RPMI7951 (cell line): ENCODE measurements at regions not wholly inside any gene's neighbourhood (a gene's known extent, or its start where the extent isn't known, plus 50 kb on each side); places are given as distances from the start of the nearest gene placed in this dataset.
"Not testable (repeated sequence)": the region's sequence is repeated elsewhere in the genome, so short reads cannot be mapped to it uniquely, and the experiment has no call there.

ENCODE experiments used
- DNase-seq: peaks from one replicate; pipeline ENCODE4 v3.0.0-alpha.2; 2012; ENCODE audit warnings: low read depth

DNA sequence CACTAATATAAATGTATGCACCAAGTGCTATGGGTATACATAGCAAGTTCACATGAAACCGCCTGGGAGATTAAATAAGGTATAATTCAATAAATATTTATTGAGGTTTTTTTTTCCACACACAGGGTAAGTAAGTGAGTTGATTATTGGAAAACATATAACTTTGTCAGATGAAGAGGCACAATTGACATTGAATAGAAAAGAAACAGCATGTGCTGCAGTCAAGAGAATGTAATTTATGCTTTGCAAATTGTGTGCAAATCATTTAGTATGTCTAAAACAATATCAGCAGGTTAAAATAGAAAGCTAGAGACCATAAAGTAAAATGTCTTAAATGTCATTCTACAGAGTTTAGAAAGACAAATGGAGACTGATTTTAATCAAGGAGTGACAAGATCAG, 560.0 kb downstream of the AMY1C start:
- no peak for DNase-seq

DNA sequence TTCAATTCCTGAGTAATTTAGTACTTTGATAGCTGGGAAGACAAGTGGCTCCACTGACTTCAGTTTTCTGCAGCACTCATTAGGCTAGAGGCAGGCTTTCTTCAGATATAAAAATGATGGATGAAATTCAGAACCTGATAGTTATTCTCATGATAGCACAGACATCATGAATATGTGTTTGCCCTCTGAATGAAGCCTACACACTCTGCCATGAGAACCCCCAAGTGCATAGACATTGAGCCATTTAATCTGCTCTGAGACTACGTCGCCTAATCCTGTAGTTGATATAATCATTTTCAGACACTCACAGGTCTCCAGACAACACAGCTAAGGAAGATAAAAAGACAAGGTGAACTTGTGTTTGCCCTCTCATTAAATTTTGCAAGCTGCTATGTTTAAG, 566.1 kb downstream of the AMY1C start:
- no peak for DNase-seq

DNA sequence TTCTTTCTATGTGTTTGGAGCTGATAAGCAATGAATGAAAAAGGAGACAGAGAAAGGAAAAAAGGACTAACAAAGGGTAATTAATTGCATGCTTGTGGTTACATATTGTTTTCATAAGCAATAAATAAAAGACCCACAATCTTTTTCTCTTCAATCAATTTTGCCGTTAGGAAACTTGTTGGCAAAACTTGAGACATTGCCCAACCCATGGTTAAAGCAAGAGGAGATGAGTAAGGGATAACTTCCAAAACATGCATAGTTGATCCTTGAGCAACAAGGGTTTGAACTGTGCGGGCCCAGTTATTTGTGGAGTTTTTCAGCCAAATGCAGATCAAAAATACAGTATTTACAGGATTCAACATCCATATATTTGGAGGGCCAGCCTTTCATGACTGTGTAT, 572.4 kb downstream of the AMY1C start:
- DNase-seq: no peak

DNA sequence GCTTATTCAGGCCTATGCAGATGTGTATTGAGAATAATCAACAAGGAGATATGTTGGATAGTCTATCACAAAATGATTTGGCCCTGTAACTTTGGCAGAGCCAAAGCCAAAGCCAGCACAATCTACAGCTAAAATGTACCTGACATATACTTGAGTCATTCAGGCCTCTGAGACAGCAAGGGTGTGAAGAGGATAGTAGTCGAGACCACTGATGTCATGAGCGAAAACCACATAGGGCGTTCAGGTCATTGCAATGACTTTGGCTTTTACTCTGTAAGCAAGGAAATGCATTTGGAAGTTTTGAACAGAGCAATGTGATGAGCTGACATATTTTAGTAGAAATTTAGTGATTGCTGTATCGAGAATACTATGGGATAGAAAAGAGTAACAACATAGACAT, 579.6 kb downstream of the AMY1C start:
- DNase-seq: no peak

DNA sequence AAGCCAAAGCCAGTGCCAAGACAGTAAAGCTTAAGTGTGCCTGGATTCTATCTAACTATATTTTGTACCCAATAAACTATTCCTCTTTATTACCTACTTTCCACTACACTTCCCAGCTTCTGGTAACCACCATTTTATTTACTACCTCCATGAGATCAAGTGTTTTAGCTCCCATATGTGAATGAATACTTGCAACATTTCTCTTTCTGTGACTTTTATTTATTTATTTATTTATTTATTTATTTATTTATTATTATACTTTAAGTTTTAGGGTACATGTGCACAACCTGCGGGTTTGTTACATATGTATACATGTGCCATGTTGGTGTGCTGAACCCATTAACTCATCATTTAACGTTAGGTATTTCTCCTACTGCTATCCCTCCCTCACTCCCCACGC, 582.1 kb downstream of the AMY1C start:
- no peak for DNase-seq

DNA sequence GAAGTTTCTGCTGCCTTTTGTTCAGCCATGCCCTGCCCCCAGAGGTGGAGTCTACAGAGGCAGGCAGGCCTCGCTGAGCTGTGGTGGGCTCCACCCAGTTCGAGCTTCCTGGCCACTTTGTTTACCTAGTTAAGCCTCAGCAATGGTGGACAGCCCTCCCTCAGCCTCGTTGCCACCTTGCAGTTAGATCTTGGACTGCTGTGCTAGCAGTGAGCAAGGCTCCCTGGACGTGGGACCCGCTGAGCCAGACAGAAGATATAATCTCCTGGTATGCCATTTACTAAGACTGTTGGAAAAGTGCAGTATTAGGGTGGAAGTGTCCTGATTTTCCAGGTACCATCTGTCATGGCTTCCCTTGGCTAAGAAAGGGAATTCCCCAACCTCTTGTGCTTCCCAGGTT, 588.2 kb downstream of the AMY1C start:
- not testable (repeated sequence) for DNase-seq

DNA sequence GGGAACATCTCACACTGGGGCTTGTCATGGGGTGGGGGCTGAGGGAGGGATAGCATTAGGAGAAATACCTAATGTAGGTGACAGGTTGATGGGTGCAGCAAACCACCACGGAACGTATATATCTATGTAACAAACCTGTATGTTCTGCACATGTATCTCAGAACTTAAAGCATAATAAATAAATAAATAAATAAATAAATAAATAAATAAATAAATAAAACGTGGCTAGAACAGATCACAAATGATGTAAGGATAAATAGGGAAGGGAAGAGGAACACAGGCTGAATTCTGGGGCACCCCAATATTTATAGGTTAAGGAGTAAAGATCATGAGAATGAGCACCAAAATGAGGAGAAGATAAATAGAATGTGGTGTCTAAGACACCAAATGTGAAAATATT, 592.2 kb downstream of the AMY1C start:
- DNase-seq: no peak

DNA sequence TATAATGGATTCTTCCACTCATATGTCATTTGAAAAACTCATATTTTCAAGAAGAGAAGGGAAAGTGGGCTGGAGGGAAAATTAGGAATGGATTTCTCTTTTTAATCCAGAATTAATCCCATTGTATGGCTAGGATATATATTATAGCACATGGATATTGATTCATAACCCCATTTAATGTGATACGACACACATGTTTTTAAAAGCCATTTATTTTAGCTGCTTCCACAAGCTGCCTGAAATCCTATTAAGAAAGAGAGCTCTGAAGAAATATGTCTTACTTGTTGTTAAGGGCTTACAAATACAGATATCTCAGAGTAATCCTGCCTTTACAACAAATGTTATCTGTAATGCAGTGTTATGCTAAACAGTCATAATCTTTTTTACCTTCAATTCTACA, 598.6 kb downstream of the AMY1C start:
- no peak for DNase-seq

DNA sequence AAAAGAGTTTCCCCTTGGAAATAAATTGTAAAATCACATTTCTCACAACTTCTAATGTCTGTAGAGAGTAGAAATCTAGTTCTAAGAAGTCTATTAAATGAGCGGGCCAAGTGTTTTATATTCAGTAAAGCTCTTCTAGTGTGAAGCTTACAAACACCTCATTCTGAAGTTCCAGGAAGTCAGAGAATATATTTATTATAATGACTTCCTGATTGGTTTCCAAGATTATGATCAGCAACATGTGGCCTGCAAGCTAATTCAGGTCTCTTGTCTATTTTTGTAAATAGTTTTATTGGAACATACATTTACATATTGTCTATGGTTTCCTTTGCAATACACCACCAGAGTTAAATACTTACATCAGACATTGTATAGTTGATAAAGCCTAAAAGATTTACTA, 603.9 kb downstream of the AMY1C start:
- no peak for DNase-seq

DNA sequence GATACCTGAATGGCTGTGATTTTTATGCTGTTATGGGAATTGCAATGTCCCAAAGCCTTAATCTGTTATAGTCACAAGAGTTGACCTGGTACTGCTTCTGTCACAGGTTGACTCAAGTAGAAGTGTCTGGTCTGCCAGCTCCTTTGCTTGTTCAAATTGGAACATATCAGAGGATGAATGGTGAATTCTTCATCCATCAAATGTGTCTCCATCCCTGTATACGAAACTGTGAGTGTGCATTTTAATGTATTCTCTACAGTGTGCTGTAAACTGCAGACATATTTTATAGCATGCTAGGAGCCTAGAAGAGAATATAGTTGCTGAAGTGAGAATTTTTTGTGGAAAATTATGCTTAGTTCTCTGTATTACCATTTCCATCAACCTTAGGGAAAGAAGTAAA, 608.4 kb downstream of the AMY1C start:
- no peak for DNase-seq

DNA sequence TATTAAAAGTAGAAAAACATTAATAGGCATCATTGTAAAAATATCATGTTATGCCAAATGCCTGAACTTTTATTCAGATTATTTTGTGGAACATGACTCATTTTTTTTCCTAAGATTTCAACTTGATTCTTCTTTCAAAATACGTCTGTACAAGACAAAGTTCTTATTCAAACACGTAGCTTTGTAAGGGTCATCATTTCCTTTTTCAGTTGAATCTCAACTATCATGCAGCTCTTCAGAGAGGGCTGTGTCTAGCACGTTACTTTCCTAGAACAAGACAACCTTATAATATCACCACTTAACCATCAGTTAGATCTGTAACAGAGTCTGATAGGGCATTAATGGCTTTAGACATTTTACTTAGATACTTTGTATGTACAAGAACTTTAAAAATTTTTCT, 608.9 kb downstream of the AMY1C start:
- DNase-seq: peak; percentile 3

DNA sequence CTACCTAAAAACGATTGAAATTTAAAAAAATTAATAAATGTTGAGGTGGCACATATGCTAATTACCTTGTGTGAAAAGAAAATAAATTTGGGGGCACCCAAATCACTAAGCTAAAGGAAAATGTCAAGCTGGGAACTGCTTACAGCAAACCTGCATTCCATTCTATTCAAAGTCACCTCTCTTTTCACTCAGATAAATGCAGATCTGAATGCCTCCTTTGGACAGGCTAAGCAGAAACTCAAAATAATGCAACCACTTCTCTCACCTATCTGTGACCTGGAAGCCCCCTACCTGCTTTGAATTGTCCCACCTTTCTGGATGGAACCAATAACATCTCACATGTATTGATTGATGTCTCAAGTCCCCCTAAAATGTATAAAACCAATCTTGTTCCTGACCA, 628.7 kb downstream of the AMY1C start:
- DNase-seq: no peak

DNA sequence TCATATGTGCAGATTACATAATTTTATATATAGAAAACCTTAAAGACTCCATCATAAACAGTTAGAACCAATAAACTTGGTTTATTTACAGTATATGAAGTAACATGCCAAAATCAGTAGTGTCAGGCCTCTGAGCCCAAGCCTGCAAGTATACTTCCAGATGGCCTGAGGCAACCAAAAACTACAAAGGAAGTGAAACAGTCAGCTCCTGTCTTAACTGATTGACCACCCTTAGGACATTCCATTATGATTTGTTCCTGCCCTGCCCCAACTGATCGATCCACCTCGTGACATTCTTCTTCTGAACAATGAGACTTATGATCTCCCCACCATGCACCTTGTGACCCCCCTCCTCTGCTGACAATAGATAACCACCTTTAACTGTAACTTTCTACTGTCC, 630.3 kb downstream of the AMY1C start:
- peak; percentile 88 for DNase-seq

DNA sequence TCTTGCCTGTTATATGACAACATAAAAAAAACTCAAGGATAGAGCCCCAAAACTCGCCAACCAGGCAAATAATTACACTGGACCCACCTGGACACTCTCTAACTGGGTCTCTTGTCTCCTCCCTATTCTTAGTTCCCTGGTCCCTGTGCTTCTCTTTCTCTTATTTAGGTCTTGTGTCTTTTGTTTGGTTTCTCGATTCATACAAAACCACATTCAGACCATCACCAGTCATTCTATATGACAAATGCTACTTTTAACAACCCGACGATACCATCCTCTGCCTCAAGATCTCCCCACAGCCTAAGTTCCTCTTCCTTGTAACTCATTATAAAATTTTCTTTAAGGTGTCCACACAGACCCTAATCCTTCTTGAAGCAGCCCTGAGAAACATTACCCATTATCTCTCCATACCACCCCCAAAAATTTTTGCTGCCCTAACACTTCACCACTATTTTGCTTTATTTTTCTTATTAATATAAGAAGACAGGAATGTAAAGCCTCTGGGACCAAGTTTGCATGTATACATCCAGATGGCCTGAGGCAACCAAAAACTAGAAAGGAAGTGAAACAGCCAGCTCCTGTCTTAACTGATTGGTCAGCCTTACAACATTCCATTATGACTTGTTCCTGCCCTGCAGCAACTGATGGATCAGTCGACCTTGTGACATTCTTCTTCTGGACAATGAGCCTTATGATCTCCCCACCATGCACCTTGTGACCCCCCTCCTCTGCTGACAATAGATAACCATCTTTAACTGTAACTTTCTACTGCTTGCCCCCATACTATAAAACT, 638.2 kb downstream of the AMY1C start:
- peak; percentile 84 for DNase-seq

DNA sequence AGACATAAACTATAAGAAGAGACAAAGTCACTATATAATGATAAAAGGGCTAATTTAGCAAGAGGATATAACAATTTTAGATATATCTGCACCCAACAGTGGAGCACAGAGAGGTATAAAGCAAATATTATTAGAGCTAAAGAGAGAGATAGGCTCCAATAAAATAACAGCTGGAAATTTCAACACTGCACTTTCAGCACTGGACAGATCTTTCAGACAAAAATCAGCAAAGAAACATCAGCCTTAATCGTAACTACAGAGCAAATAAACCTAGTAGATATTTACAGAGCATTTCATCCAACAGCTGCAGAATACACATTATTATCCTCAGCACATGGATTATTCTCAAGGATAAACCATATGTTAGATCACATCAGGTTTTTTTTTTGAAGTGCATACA, 642.9 kb downstream of the AMY1C start:
- no peak for DNase-seq

DNA sequence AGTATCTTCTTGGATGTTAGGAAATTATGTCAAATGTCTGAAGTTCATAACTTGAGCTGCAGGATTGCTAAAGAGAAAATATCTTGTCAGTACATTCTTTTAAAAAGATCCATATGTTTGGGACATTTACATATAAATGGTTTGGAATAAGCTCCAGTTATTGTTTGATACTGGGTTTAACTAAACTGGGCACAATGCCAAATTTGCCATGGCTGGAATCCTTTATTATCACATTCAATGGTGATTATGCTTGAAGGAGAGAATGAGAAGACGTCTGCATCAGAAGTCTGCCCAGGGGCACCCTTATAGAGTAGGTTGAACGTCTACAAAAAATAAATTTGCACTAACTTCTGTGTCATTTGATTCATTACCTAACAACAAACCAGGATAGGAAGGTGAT, 652.5 kb downstream of the AMY1C start:
- no peak for DNase-seq

DNA sequence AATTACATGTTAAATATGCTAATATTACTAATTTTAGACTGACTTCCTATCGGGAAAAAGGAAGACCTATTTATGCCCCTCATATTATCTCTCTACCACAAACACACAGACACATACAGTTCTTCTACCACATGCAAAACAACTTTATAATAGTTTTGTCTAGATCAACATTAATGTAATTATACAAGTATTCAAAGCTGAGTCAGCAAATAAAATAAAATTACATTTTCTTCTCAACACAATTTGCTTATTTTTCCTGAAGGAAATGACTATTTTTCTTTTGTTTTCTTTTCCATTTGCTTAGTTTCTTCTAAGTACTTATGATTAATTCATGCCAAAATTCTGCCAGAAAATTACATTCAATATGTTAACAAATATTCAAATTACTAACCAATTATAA, 654.2 kb downstream of the AMY1C start:
- no peak for DNase-seq

DNA sequence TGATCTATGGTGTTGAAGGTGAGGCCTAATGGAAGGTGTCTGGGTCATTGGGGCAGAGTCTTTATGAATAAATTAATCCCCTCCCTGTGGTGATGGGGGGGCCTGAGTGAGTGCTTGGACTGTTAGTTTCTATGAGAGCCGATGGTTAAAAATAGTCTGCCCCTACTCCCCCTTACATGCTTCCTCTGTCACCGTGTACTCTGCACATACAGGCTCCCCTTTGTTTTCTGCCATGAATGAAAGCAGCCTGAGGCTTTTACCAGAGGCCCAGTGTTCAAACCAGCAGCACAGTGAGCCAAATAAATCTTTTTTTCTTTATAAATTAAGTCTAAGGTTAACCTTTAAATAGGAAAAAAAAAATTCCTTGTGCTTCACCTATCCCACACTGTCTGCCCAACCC, 657.0 kb downstream of the AMY1C start:
- peak; percentile 61 for DNase-seq

DNA sequence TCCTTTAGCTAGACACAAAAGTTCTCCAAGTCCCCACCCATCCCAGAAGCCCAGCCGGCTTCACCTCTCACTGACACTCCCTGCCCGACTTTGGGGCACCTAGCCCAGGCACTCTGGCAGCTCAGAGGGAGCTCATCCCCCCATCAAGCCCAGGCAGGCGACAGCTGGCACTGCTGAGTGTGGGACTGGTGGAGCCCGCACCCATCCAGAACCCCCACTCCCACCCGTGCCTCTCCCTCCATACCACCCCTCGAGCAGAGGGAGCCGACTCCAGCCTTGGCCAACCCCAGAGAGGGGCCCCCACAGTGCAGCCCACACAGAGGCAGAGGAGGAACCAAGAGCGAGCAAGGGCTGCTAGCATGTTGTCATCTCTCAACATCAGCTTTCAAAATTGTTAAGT, 658.6 kb downstream of the AMY1C start:
- DNase-seq: no peak

DNA sequence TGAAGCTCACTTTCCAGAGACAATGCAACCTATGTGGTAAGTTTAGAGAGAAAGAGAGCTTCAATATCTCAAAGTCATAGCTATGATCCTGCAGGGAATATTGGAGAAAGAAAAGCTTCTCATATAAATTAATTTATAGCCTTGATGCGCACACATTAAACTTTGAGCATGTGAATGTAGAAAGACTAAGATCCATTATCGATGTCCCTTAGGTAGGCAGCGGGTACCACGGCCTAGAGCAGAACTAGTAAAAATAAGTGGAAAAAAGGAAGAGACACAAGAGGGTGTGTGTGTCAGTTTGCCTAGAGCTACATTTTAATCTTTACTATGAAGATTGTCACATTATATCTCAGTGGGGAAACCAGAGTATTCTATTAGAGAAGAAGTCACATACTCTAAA, 685.6 kb downstream of the AMY1C start:
- no peak for DNase-seq

DNA sequence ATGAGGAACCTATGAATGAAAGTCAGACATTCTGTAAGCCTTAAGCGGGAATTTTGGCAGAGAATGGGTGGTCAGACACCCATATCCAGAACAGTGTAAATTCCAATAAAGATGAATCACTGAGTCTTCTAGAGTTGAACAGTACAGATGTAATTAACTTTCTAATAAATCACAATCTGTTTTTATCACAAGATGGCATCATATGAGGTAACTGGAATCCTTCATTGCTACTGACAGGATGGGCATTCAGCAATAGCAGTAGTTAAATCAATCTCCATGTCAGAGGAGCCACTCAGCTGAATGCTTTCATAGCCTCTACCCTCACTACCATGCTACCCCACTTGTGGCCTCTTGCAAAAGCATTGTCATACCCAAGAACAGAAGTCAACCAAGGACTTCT, 690.3 kb downstream of the AMY1C start:
- no peak for DNase-seq

DNA sequence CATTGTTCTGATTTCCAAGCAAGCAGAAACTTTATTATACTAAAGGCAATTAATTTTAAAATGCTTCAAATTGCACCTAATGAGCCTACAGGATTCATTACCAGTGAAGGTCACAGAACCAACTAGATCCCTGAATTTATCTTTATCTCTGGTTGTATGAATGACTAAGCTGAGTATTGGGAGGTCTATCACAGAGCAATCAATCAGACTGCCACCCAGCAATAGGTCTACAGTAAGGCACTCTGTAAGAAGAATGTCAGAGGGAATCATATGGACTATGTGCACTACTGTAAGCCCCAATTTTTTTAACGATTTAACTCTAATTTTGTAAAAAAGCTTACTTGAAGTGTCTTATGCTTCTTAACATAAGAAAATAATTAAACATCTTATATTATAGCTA, 707.0 kb downstream of the AMY1C start:
- no peak for DNase-seq

DNA sequence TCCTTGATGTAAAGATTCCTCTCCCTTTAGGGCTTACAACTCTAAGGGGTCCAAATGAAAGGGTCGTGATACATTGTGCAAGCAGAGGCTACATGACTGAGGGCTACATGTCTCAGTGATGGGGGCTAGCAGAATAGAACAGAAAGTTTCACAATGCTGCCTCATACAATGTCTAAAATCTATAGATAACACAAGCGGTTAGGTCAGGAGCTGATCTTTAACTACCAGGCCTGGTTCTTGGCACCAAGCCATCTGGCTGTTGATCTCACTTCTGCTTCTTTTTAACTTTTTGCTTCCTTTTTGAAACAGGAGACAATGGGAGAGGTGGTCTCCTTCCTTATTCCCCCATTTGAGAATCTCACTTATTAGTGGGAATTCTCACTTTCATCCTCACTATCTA, 710.2 kb downstream of the AMY1C start:
- no peak for DNase-seq

DNA sequence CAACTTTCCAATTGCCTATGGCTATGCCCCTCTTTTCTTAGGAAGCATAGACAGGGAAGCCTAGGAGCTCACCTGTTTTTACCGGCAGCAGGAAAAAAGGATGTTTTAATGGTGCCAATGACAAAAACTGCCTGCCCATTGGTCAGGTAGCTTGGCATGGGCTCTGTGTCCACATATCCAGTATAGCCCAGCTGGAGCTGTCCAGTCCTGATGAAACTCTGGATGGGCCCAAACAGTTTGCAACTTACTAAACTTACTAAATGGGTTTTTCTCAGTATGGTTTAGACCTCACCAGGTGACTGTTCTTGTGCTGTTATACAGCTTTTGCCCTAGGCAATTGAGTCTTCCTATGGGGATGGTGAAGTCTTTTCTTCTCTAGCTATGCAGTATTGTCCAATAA, 711.2 kb downstream of the AMY1C start:
- no peak for DNase-seq
